Activated CD4-positive, CD25-positive, alpha-beta regulatory T cell treated with anti-CD3 and anti-CD28 coated beads, Interleukin-2, amount 50 U/mL, for 24 hours (primary cell): ENCODE measurements at regions not wholly inside any gene's neighbourhood (a gene's known extent, or its start where the extent isn't known, plus 50 kb on each side); places are given as distances from the start of the nearest gene placed in this dataset.

Experiments
- ATAC-seq, 2 donors: fragments of 150-1000 bp; cut with Tn5 transposase; one replicate each; pipeline ENCODE4 v1.10.0; 2021; ENCODE audit warnings: mild to moderate bottlenecking in 1 of 2, moderate library complexity in 1 of 2

DNA sequence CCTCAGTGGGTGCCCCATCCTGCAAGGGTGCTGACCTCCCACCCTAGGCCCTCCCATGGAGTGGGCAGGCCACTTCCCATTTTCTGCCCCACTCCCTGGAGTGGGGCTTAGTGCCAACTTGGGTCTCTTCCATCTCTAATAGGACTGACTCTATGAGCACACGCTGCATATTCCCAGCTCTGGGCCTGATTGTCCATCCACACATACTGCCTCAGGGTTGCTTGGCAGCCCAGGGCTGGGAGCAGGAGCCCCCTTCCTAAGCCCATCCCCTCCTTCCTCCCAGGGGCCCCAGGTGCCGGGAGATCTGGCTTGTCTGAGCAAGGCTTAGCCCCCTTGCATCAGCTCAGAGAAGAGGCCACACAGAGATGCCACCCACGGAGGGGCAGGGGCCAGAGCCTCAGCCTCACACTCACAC, 55.1 kb downstream of the PJA1 start:
- no peak for ATAC-seq

- ATAC-seq: no peak
Measured at GRCh38 chrX:69109706-69110105, 55.5 kb downstream of the PJA1 start.

- no peak for ATAC-seq
Measured at GRCh38 chrX:69109036-69109663, 56.1 kb downstream of the PJA1 start.

GRCh38 chrX:69107747-69108401, 57.4 kb downstream of the PJA1 start:
- no peak for ATAC-seq

DNA sequence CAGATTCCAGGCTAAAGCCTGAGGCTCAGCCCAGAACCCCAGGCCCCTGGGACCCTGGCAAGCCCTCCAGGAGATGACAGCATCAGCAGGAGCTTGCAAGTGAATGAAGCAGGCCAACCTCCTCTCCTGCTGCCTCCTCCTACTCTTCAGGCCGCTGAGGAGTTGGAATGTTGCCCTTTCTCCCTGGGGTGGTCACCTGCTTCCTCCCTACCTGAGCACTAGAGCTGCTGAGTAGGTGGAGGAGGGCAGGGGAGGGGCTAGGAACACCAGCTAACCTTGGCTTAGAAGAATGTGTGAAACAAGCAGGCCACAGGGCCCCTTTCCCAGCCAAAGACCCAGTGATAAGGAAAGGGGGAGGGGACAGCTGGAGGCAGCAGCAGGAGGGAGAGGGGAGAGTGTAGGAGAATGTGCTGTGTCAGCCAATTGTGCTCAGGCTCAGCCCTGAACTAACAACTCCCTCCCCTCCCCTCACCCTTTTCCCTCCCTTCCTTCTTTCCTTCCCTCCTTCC, 58.0 kb downstream of the PJA1 start:
- ATAC-seq: no peak

- no peak for ATAC-seq
Measured at GRCh38 chrX:69104756-69105434, 60.4 kb downstream of the PJA1 start.

GRCh38 chrX:69103539-69103938, 61.7 kb downstream of the PJA1 start:
- no peak for ATAC-seq

- ATAC-seq: no peak
Measured at GRCh38 chrX:69102612-69103194, 62.5 kb downstream of the PJA1 start.

DNA sequence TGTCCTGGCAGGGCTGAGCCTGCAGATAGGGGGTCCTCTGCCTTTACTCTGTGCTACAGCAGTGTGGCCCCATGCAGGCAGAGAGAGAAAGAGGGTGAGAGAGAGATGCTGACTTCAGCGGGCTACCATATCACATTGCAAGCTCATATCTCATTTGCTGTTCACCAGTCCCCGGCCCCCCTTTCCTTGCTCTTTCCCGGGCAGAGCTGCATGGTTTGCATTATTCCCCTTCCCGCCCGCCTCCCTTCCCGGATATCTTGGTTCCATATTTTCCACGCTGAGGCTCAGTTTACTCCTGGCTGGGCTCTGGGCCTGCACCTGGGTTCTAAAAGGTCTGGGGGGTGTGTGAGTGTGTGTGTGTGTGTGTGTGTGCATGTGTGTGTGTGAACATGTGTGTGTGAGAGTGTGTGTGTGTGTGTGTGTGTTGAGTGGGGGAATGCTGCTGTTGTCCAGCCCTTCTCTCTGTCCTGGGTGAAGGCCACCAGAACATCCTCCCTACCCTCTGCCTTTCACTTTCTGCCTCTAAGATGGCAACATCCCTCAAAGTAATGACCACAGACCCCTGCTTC, 63.5 kb downstream of the PJA1 start:
- ATAC-seq: no peak

GRCh38 chrX:69100478-69100877, 64.8 kb downstream of the PJA1 start:
- no peak for ATAC-seq

DNA sequence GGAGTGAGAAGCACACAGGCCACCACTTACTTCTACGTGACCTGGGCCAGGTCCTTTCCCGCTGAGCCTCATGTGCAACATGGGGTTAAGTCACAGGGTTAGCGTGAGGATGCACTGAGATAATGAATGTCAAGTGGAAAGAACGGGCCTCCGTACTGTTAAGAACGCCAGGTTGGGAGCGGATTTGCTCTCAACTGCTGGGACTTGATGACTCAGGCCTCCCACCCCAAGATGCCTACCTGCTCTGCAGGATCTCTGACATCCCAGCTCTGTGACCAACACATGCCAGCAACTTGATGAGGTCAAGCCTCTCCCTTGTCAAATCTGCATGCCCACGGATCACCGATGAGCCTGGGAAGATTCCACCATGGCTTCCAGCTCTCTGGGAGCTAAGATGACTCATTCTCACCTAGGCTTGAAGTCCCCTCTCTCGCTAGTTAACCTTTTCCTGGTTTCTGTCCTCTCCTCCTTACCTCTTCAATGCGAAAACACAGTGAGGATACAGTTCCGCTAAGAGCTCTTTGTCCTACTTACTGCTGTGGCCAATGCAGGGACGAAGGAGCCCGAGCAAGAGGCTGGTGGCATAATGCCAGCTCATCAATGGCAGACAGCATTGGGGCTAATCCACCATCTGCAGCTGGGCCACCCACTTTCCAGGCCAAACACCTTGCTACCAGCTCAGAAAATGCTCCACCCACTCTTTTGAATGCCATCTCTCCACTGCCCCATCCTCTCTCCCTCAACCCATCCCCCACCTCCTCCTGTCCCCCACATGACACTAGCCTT, 67.6 kb downstream of the PJA1 start:
- ATAC-seq: no peak

- ATAC-seq: no peak
Measured at GRCh38 chrX:69096963-69097362, 68.3 kb downstream of the PJA1 start.

- no peak for ATAC-seq
Measured at GRCh38 chrX:69094977-69095669, 70.1 kb downstream of the PJA1 start.

DNA sequence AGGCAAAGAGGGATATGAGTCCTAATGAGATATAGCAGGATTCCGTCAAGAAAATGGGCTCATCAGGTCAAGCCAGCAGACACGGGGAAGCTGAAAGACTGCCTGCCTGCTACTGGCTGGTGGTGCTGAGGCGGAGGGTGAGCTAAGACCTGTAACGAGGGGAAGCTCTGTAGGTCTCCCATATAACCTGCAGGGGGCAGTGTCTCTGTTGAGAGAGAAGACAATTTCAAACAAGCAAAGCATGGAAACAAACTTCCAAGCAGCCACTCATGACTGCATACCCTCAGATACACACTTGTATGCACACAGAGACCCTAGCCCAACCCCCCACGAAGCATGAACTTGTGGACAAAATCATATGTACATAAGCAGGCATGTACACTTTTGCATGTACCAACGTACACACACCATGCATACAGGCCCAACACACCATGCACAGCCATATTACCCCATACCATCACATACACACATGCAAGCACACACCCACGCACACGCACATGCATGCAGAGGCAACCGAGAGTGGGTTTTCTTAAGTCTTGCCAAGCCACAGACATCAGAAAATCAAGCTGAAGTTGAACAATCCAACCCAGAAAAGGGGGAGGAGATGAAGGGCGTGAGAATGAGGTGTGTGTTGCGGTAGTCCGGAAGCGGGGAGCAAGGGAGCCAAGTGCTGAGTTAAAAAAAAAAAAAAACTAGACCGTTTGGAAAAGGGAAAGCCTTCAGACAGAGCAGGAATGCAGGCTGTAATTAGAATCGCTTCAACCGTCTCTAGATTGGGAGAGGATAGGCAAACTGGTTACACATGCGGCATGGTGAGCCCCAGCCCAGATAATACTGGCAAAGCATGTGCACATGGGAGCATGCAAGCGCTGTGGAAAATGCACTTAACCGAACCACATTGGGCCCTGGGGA, 71.0 kb downstream of the PJA1 start:
- no peak for ATAC-seq

GRCh38 chrX:69090022-69090421, 75.2 kb downstream of the PJA1 start:
- ATAC-seq: no peak

- no peak for ATAC-seq
Measured at GRCh38 chrX:69089203-69089602, 76.0 kb downstream of the PJA1 start.

- ATAC-seq: no peak
Measured at GRCh38 chrX:69088171-69088938, 76.9 kb downstream of the PJA1 start.

DNA sequence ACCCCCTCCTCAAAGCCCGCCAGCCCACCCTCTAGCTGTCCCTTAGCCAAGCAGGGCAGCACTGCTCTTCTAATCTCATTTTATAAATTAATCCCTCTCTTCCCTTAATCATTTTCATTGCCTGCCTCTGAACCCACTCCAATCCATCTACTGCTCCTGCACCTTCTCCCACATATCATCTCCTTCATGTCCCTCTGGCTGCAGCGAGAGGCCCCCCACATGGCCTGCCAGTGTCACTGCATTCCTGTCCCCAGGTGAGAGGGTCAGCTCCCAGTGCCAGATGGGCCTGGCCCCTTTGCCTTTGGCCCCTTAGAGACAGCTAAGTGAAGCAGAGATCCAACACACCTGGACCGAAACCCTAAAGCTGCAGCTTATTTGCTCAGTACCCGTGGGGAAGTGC, 79.4 kb downstream of the PJA1 start:
- ATAC-seq: no peak

DNA sequence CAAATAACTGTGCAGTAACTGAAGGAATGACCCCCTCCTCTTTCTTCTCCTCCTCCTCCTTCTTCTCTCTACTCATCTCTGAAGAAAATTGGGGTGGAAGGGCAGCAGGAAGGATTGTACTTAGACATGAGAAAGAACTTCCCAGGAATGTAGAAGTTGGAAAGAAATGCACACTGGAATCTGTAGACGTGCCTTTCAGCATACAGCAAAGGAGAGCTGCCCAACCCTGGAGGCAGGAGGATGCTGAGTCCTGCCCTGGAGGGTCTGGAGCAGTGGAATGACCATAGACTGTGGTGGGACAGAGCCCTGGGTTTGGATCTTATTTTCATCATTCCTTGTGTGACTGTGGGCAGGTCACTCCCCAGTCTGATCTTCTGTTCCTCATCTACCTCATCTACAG, 80.1 kb downstream of the PJA1 start:
- ATAC-seq: no peak

GRCh38 chrX:69083801-69084200, 81.5 kb downstream of the PJA1 start:
- ATAC-seq: no peak
